Psoas muscle (tissue), 7 donors: ENCODE measurements at regions not wholly inside any gene's neighbourhood (a gene's known extent, or its start where the extent isn't known, plus 50 kb on each side); places are given as distances from the start of the nearest gene placed in this dataset.

Experiments
- ATAC-seq, 4 donors: fragments of 200-7000 bp; cut with Tn5 transposase; one replicate each; pipeline ENCODE4 v1.9.1; 2020; ENCODE audit warnings: moderate library complexity in 3 of 4, mild to moderate bottlenecking in 2 of 4
- DNase-seq, 2 donors: peaks; one replicate each; pipeline ENCODE4 v3.0.0-alpha.2; 2020
- H3K27ac ChIP-seq: fragments of 200-600 bp; one replicate; pipeline ENCODE4 v1.8.0; 2022
- H3K27me3 ChIP-seq, 3 donors: fragments of 200-600 bp in 1 of 3; one replicate each; pipeline versions ENCODE4 v1.6.1 to v1.8.0; 2013 to 2022; ENCODE audit warnings: low read length in 2 of 3, mild to moderate bottlenecking in 2 of 3, moderate library complexity in 1 of 3; ENCODE audit not compliant: insufficient read depth in 3 of 3
- H3K36me3 ChIP-seq, 2 donors: fragments of 200-600 bp in 1 of 2; one replicate each; pipeline versions ENCODE4 v1.6.1 to v1.8.0; 2013 to 2022; ENCODE audit warnings: low read depth in 1 of 2, mild to moderate bottlenecking in 1 of 2, moderate library complexity in 1 of 2; ENCODE audit not compliant: insufficient read depth in 1 of 2
- H3K4me1 ChIP-seq: fragments of 200-600 bp; one replicate; pipeline ENCODE4 v1.8.0; 2022
- H3K4me3 ChIP-seq: fragments of 200-600 bp; one replicate; pipeline ENCODE4 v1.8.0; 2022; ENCODE audit warnings: mild to moderate bottlenecking
- H3K9me3 ChIP-seq: fragments of 200-600 bp; one replicate; pipeline ENCODE4 v1.8.0; 2022
- WGBS, 3 donors: extraction: QIAGEN DNeasy Blood & Tissue Kit; methylation state at CpG; one replicate each; pipeline versions ENCODE4 v1.1.6 to v1.1.7; 2013; 5-methylcytosine and 5-hydroxymethylcytosine counted together
- intact Hi-C, 2 donors: fragments of 100-400 bp; cut with DNase I; formaldehyde crosslinking; loops; one replicate each; pipeline versions ENCODE4 v1.11.0 to v1.14.2; 2022
- TF ChIP-seq, protein P1 (sequence below): fragments of 200-600 bp; IDR thresholded peaks from one replicate; pipeline ENCODE4 v1.8.0; 2022; ENCODE audit warnings: antibody characterized with exemption
- donor health status: healthy with polysubstance abuse.
- donor health status: DM: no; HTN: no; CAD: no; lungs with moderate emphysema.
- donor health status: Bipolar disorder and iron deficiency.
- donor health status: healthy.
- donor health status: DM: yes; HTN: yes; CAD: no.
- donor health status: DM: no; HTN: no; CAD: no.
- donor health status: DM: yes; HTN: yes; CAD: no.

DNA sequence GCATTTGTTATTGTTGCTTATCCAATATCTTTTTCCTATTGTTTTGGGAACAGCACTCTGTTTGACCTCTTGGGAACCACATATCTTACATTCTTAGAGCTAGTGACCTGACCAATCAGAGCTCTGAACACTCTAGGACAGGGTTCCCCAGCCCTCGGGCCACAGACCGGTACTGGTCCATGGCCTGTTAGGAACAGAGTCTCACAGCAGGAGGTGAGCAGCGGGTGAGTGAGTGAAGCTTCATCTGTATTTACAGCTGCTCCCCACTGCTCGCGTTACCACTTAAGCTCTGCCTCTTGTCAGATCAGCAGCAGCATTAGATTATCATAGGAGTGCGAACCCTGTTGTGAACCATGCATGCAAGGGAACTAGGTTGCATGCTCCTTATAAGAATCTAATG lies 226.0 kb upstream of the TSHZ2 start:
- intact Hi-C loops, result no loop called here

GRCh38 chr20:52744441-52744840 lies 227.7 kb upstream of the TSHZ2 start:
- ATAC-seq (no peak), DNase-seq (no peak)
- no peak overlapping the region for H3K4me3 ChIP-seq
- peaks cover 0 to 2% (median 0%) of the 10 kb centered on the region in 3 donors for H3K27me3 ChIP-seq
- intact Hi-C loops, result no loop called here
- no peaks in the 10 kb centered on the region for H3K9me3 ChIP-seq
- H3K36me3 ChIP-seq, result no peaks in the 10 kb centered on the region
- WGBS, 3 donors, result 77 to 83% (median 82%) methylated on average over 3 of the region's 3 CpGs
- no peak overlapping the region for H3K27ac ChIP-seq
- no peaks in the 10 kb centered on the region for H3K4me1 ChIP-seq
- TF ChIP-seq, protein P1, sequence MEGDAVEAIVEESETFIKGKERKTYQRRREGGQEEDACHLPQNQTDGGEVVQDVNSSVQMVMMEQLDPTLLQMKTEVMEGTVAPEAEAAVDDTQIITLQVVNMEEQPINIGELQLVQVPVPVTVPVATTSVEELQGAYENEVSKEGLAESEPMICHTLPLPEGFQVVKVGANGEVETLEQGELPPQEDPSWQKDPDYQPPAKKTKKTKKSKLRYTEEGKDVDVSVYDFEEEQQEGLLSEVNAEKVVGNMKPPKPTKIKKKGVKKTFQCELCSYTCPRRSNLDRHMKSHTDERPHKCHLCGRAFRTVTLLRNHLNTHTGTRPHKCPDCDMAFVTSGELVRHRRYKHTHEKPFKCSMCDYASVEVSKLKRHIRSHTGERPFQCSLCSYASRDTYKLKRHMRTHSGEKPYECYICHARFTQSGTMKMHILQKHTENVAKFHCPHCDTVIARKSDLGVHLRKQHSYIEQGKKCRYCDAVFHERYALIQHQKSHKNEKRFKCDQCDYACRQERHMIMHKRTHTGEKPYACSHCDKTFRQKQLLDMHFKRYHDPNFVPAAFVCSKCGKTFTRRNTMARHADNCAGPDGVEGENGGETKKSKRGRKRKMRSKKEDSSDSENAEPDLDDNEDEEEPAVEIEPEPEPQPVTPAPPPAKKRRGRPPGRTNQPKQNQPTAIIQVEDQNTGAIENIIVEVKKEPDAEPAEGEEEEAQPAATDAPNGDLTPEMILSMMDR, result no peak

More for the DNA sequence above, 226.0 kb upstream of the TSHZ2 start:
- no peaks in the 10 kb centered on the region for H3K9me3 ChIP-seq
- 67 to 79% (median 74%) methylated on average over 6 of the region's 6 CpGs for WGBS, 3 donors
- no peaks in the 10 kb centered on the region for H3K27me3 ChIP-seq
- DNase-seq (no peak), ATAC-seq (no peak)
- no peak overlapping the region for H3K4me3 ChIP-seq
- no peaks in the 10 kb centered on the region for H3K36me3 ChIP-seq
- no peak overlapping the region for H3K27ac ChIP-seq
- TF ChIP-seq, protein P1, result no peak
- no peaks in the 10 kb centered on the region for H3K4me1 ChIP-seq

DNA sequence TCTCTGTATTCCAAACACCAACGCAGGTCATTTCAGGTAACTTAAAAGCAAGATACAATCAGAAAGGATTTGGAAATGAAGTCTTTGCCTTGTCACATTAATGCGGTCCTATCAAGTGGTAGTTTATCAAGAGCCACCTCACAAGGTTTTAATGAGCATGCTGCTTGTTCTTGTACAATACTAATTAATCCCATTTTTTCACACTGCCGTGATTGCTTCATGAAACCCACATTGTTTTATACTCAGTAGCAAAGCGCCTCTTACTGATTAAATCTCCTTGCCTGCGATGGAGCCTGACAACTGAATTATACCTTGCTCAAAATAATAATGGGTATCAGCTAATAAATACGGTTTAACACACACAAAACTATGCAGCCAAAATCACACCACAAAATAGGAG lies 234.1 kb upstream of the TSHZ2 start:
- no peak for ATAC-seq
- Histone ChIP-seq H3K4me3 (no peak overlapping the region), H3K9me3 (no peaks in the 10 kb centered on the region)

DNA sequence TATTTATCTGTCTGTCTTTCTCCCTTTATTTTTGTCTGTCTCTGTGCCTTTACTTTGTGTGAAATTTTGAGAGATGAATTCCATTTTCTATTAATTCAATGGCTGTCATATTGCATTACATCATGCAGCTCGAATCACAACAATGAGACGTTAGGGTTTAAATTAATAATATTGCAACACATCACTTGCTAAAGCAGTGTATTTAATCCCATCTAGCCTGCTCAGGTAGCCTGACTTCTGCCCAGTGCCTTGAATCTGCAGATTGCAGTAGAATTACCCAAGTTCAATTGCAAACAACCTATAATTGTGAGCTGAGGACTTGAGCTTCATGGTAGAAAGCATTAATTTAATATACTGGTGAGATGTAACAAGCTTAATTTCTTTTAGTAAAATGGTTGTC lies 235.7 kb upstream of the TSHZ2 start:
- intact Hi-C loops, result no loop called here
- ATAC-seq (no peak), DNase-seq (no peak)
- H3K27ac ChIP-seq, result no peak overlapping the region
- 33 to 55% (median 44%) methylated on average over 2 of the region's 2 CpGs for WGBS, 3 donors
- H3K9me3 ChIP-seq, result no peaks in the 10 kb centered on the region
- no peaks in the 10 kb centered on the region for H3K36me3 ChIP-seq
- peaks cover 0 to 4% (median 0%) of the 10 kb centered on the region in 3 donors for H3K27me3 ChIP-seq
- TF ChIP-seq, protein P1, result no peak
- H3K4me1 ChIP-seq, result no peaks in the 10 kb centered on the region
- H3K4me3 ChIP-seq, result no peak overlapping the region

More for the DNA sequence above, 234.1 kb upstream of the TSHZ2 start:
- Histone ChIP-seq H3K27ac (no peak overlapping the region), H3K4me1 (no peaks in the 10 kb centered on the region), H3K27me3 (peaks cover 0 to 4% (median 0%) of the 10 kb centered on the region in 3 donors), H3K36me3 (no peaks in the 10 kb centered on the region)
- TF ChIP-seq, protein P1, result no peak
- intact Hi-C loops, result no loop called here
- WGBS, 3 donors, result 85 to 87% (median 86%) methylated on average over 6 of the region's 6 CpGs
- no peak for DNase-seq

DNA sequence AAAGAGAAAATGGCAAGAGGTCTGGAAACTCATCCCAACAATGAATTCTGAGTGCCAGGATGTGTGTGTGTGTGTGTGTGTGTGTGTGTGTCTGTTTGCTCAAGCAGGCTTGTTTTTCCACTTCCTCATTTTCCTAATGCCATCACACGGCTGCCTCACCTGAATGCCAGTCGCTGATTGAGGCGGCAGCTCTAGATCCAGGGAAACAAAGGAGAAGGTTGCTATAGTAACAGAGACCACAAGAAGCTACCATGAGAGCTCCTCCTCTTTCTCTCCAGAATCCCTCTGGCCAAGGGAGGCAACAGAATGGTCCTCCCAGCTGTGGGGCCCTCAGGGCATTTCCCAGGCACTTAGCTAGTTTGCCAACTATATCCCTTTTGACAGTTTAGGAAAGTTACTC lies 241.1 kb upstream of the TSHZ2 start:
- TF ChIP-seq, protein P1, result no peak
- Histone ChIP-seq H3K9me3 (no peaks in the 10 kb centered on the region), H3K4me1 (no peaks in the 10 kb centered on the region), H3K27ac (no peak overlapping the region), H3K27me3 (no peaks in the 10 kb centered on the region), H3K36me3 (no peaks in the 10 kb centered on the region), H3K4me3 (no peak overlapping the region)
- no peak for ATAC-seq
- intact Hi-C loops, result no loop called here
- no peak for DNase-seq
- WGBS, 3 donors, result 55 to 66% (median 62%) methylated on average over 3 of the region's 3 CpGs
